ENCODE measurements at regions not wholly inside any gene's neighbourhood (a gene's known extent, or its start where the extent isn't known, plus 50 kb on each side); places are given as distances from the start of the nearest gene placed in this dataset.

- ChIA-PET CTCF (no interaction called here), POLR2A (no interaction called here)
- Mint-ChIP-seq H3K4me1 (no peaks in the 10 kb centered on the region), H3K27ac (no peak overlapping the region), H3K9me3 (no peaks in the 10 kb centered on the region), H3K27me3 (no peaks in the 10 kb centered on the region), H3K36me3 (ENCODE audit: low read depth) (no peaks in the 10 kb centered on the region), H3K4me3 (no peak overlapping the region)
- intact Hi-C loops (cut with micrococcal nuclease): no loop called here
- TF ChIP-seq CTCF (IDR thresholded peaks at IDR 0.05): no peak
- no peak for ATAC-seq (ENCODE audit: low read depth)
- no peak for DNase-seq
Measured at GRCh38 chr6:115629415-115629814, 431.3 kb downstream of the FRK start.

DNA sequence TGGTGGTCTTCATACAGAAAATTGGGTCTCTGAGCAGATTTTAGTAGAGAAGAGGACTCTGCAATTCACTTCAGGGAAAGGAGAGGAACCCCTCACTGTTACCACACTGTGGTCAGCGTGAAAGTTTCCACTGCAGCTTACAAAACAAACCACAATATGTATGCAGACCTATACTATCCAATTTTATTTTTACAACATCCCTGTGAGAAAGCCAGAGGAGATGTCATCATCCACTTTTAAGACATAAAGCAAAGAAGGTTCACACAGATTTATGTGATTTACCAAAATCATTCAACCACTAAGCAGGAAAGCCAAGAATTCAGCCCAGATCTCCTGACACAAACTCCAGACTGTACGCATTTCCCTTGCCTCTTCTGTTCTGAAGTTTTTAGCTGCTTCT, 442.4 kb downstream of the FRK start:
- intact Hi-C loops (cut with micrococcal nuclease): no loop called here
- ChIA-PET POLR2A (no interaction called here), CTCF (no interaction called here)
- Mint-ChIP-seq H3K4me1 (no peaks in the 10 kb centered on the region), H3K9me3 (no peaks in the 10 kb centered on the region), H3K4me3 (no peak overlapping the region), H3K36me3 (ENCODE audit: low read depth) (no peaks in the 10 kb centered on the region), H3K27me3 (no peaks in the 10 kb centered on the region), H3K27ac (no peak overlapping the region)
- no peak for TF ChIP-seq CTCF (IDR thresholded peaks at IDR 0.05)
- no peak for ATAC-seq (ENCODE audit: low read depth)
- no peak for DNase-seq

- Mint-ChIP-seq H3K4me1 (no peaks in the 10 kb centered on the region), H3K4me3 (no peak overlapping the region)
- intact Hi-C loops (cut with micrococcal nuclease): no loop called here
Measured at GRCh38 chr6:115617031-115617430, 443.7 kb downstream of the FRK start.

DNA sequence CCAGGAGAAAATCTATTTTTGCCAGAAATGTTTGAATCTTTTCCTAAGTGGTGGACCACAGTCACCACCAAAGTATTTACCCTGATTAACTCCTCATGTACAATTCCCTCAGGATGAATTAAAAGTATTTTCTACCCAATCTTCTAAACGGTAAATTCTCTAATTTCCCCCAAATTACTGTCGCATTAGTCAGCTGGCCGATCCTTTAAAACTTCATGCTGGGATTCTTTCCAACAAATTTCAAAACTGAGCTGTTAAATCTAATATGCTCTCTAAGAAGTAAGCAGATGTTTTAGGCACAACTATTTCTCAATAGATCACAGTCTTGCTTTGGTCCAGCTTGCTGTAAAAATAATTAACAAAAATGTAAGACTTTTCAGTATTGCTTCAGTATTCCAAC, 447.2 kb downstream of the FRK start:
- H3K27ac Mint-ChIP-seq: no peak overlapping the region
- DNase-seq (no peak), ATAC-seq (ENCODE audit: low read depth) (no peak)
- no peaks in the 10 kb centered on the region for H3K9me3 Mint-ChIP-seq
- intact Hi-C loops (cut with micrococcal nuclease): no loop called here
- no peak overlapping the region for H3K4me3 Mint-ChIP-seq
- TF ChIP-seq CTCF (IDR thresholded peaks at IDR 0.05): no peak
- no peaks in the 10 kb centered on the region for H3K36me3 Mint-ChIP-seq (ENCODE audit: low read depth)
- H3K27me3 Mint-ChIP-seq: no peaks in the 10 kb centered on the region
- POLR2A ChIA-PET: no interaction called here
- CTCF ChIA-PET: no interaction called here
- H3K4me1 Mint-ChIP-seq: no peaks in the 10 kb centered on the region

More at GRCh38 chr6:115617031-115617430, 443.7 kb downstream of the FRK start:
- TF ChIP-seq CTCF (IDR thresholded peaks at IDR 0.05): no peak
- ChIA-PET POLR2A (no interaction called here), CTCF (no interaction called here)
- Mint-ChIP-seq H3K27ac (no peak overlapping the region), H3K27me3 (no peaks in the 10 kb centered on the region), H3K9me3 (no peaks in the 10 kb centered on the region), H3K36me3 (ENCODE audit: low read depth) (no peaks in the 10 kb centered on the region)
- DNase-seq: no peak
- ATAC-seq (ENCODE audit: low read depth): no peak

GRCh38 chr6:115612796-115613479, 447.8 kb downstream of the FRK start:
- Mint-ChIP-seq H3K36me3 (ENCODE audit: low read depth) (no peaks in the 10 kb centered on the region), H3K4me1 (no peaks in the 10 kb centered on the region), H3K27me3 (no peaks in the 10 kb centered on the region), H3K4me3 (no peak overlapping the region), H3K27ac (no peak overlapping the region), H3K9me3 (no peaks in the 10 kb centered on the region)
- intact Hi-C loops (cut with micrococcal nuclease): no loop called here
- ATAC-seq (ENCODE audit: low read depth): no peak
- no peak for DNase-seq
- TF ChIP-seq CTCF (IDR thresholded peaks at IDR 0.05): no peak
- ChIA-PET POLR2A (no interaction called here), CTCF (no interaction called here)
